Natural killer cell (primary cell): ENCODE measurements at regions not wholly inside any gene's neighbourhood (a gene's known extent, or its start where the extent isn't known, plus 50 kb on each side); places are given as distances from the start of the nearest gene placed in this dataset.

Experiments used
- ATAC-seq, 3 donors: fragments of 150-1000 bp in 2 of 3; fragments of 200-7000 bp in 1 of 3; cut with Tn5 transposase; 1 replicate in 1 of 3; 2 replicates in 2 of 3; pipeline ENCODE4 v1.10.0; 2021; ENCODE audit warnings: mild to moderate bottlenecking in 2 of 3, moderate library complexity in 2 of 3
- DNase-seq, 2 donors: peaks; one replicate each; pipeline versions ENCODE4 v3.0.0 to v3.0.0-alpha.2; 2013 to 2021; ENCODE audit warnings: mixed read lengths in 1 of 2
- H3K27ac ChIP-seq: one replicate; pipeline ENCODE4 v1.5.1; 2013; ENCODE audit warnings: mild to moderate bottlenecking, low read length
- H3K27me3 ChIP-seq: one replicate; pipeline ENCODE4 v1.6.1; 2013; ENCODE audit warnings: low read length; ENCODE audit not compliant: control insufficient read depth, insufficient read depth
- H3K36me3 ChIP-seq: one replicate; pipeline ENCODE4 v1.6.1; 2013; ENCODE audit warnings: low read length; ENCODE audit not compliant: control insufficient read depth, insufficient read depth
- H3K4me1 ChIP-seq: one replicate; pipeline ENCODE4 v1.6.1; 2013; ENCODE audit warnings: low read length; ENCODE audit not compliant: control insufficient read depth, insufficient read depth
- H3K4me3 ChIP-seq: one replicate; pipeline ENCODE4 v1.5.1; 2013; ENCODE audit warnings: low read length
- H3K9me3 ChIP-seq: one replicate; pipeline ENCODE4 v1.6.1; 2013; ENCODE audit warnings: low read length; ENCODE audit not compliant: control insufficient read depth, insufficient read depth
- H3K27ac Mint-ChIP-seq, 2 donors: one replicate each; pipeline ENCODE4 v1.8.0; 2022; ENCODE audit warnings: mild to moderate bottlenecking in 2 of 2, mixed read lengths in 2 of 2, moderate library complexity in 1 of 2
- H3K27me3 Mint-ChIP-seq, 2 donors: one replicate each; pipeline ENCODE4 v1.8.0; 2022; ENCODE audit warnings: low read depth in 2 of 2, mixed read lengths in 2 of 2
- H3K36me3 Mint-ChIP-seq: one replicate; pipeline ENCODE4 v1.8.0; 2022; ENCODE audit warnings: mixed read lengths
- H3K4me1 Mint-ChIP-seq, 2 donors: one replicate each; pipeline ENCODE4 v1.8.0; 2022; ENCODE audit warnings: mixed read lengths in 2 of 2
- H3K4me3 Mint-ChIP-seq: one replicate; pipeline ENCODE4 v1.8.0; 2022; ENCODE audit warnings: mild to moderate bottlenecking, moderate library complexity, mixed read lengths
- H3K9me3 Mint-ChIP-seq, 2 donors: one replicate each; pipeline ENCODE4 v1.8.0; 2022; ENCODE audit warnings: mixed read lengths in 2 of 2
- WGBS: methylation state at CpG from one replicate; pipeline ENCODE4 v1.1.7; 2013; ENCODE audit warnings: missing lambda C conversion rate; ENCODE audit not compliant: insufficient coverage; 5-methylcytosine and 5-hydroxymethylcytosine counted together
- intact Hi-C: fragments of 100-400 bp; cut with micrococcal nuclease; formaldehyde crosslinking; loops from one replicate; pipeline ENCODE4 v1.14.2; 2022
- TF ChIP-seq, protein P1 (sequence below): fragments of 200-600 bp; IDR thresholded peaks from one replicate; pipeline ENCODE4 v1.8.0; 2022; ENCODE audit warnings: antibody characterized with exemption

DNA sequence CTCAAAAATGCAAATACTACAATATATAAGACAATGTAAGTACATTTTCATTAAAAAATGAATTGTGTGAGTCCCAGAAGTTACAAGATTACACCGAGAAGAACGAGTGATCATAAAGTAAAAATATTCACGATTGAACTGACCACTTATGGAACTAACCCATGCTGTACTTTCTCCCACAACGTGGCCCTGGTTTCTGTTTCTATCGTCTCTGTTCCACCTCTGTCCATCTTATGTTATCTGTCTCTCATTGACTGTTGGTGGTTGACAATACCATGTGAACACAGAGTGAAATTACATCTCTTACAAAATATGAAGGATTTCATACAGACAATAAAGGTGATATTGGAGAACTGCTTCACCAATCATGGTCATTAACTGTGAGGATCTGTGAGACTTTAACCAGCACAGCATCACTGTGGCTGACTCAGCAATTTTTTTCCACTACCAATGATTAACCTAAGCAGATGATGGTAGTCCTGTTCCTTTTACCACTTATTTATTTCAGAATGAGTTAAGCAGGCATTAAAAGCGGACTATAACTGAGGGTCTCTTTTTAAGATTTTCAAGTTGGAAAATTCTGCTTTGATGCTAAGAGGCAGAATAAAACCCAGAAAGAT lies 165.1 kb downstream of the TGFB2 start:
- no peaks in the 10 kb centered on the region for H3K36me3 ChIP-seq
- H3K27ac ChIP-seq, result no peak overlapping the region
- ATAC-seq (no peak), DNase-seq (no peak)
- no peak overlapping the region for H3K27ac Mint-ChIP-seq
- WGBS, result 91% methylated on average over 4 of the region's 6 CpGs
- peaks cover 14 to 16% of the 10 kb centered on the region in 2 donors for H3K9me3 Mint-ChIP-seq
- H3K4me1 Mint-ChIP-seq, result no peaks in the 10 kb centered on the region
- H3K27me3 Mint-ChIP-seq, result no peaks in the 10 kb centered on the region
- peaks cover 5% of the 10 kb centered on the region for H3K9me3 ChIP-seq
- no peaks in the 10 kb centered on the region for H3K4me1 ChIP-seq
- H3K4me3 Mint-ChIP-seq, result no peak overlapping the region
- H3K27me3 ChIP-seq, result no peaks in the 10 kb centered on the region
- H3K36me3 Mint-ChIP-seq, result peaks cover 5% of the 10 kb centered on the region
- TF ChIP-seq, protein P1, sequence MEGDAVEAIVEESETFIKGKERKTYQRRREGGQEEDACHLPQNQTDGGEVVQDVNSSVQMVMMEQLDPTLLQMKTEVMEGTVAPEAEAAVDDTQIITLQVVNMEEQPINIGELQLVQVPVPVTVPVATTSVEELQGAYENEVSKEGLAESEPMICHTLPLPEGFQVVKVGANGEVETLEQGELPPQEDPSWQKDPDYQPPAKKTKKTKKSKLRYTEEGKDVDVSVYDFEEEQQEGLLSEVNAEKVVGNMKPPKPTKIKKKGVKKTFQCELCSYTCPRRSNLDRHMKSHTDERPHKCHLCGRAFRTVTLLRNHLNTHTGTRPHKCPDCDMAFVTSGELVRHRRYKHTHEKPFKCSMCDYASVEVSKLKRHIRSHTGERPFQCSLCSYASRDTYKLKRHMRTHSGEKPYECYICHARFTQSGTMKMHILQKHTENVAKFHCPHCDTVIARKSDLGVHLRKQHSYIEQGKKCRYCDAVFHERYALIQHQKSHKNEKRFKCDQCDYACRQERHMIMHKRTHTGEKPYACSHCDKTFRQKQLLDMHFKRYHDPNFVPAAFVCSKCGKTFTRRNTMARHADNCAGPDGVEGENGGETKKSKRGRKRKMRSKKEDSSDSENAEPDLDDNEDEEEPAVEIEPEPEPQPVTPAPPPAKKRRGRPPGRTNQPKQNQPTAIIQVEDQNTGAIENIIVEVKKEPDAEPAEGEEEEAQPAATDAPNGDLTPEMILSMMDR, result no peak
- intact Hi-C loops, result no loop called here
- no peak overlapping the region for H3K4me3 ChIP-seq

DNA sequence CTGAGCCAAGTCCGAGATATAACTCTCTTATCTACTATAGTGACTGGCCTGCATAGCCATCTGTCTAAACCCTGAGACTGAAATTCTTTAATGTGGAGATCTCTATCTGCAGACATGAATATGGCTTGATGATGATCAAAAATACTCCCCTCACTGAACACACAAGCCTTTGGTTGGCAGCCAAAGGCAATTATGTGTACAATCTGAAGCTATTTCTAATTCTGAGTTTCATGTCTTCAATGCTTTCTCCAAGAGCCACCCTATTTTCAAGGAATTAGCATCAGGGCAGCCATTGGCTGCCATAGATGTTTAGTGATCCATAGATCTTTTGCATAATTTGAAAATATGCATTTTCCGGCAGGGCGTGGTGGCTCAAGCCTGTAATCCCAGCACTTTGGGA lies 168.2 kb downstream of the TGFB2 start:
- Histone ChIP-seq H3K27ac (no peak overlapping the region), H3K4me1 (no peaks in the 10 kb centered on the region), H3K36me3 (no peaks in the 10 kb centered on the region), H3K9me3 (no peaks in the 10 kb centered on the region), H3K27me3 (no peaks in the 10 kb centered on the region), H3K4me3 (no peak overlapping the region)
- WGBS, result 89% methylated on average over 3 of the region's 3 CpGs
- no peaks in the 10 kb centered on the region for H3K4me1 Mint-ChIP-seq
- no peaks in the 10 kb centered on the region for H3K27me3 Mint-ChIP-seq
- TF ChIP-seq, protein P1, result no peak
- intact Hi-C loops, result no loop called here
- H3K4me3 Mint-ChIP-seq, result no peak overlapping the region
- ATAC-seq, result no peak
- H3K9me3 Mint-ChIP-seq, result peaks cover 10 to 11% of the 10 kb centered on the region in 2 donors
- H3K36me3 Mint-ChIP-seq, result no peaks in the 10 kb centered on the region
- DNase-seq, result no peak
- H3K27ac Mint-ChIP-seq, result no peak overlapping the region

DNA sequence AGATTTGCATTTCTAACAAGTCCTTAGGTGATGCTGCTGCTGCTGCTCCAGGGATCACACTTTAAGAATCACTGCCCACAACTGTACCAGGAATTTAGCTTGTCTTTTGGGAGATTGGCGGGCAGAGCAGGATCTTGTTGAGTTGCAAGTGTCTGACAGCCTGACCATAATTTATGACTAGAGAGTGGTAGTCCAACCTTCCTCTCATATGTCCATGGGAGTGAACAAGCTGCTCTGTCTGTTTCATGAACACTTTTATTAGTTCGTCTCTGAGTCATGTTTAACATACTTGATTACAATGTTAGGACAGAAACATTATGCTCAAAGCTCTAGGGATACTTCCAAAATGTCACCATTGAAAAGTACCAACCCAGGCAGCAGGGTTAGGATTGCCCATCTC lies 169.6 kb downstream of the TGFB2 start:
- ATAC-seq, result no peak
- Mint-ChIP-seq H3K4me1 (no peaks in the 10 kb centered on the region), H3K36me3 (no peaks in the 10 kb centered on the region), H3K9me3 (peaks cover 7 to 9% of the 10 kb centered on the region in 2 donors), H3K27ac (no peak overlapping the region), H3K27me3 (no peaks in the 10 kb centered on the region), H3K4me3 (no peak overlapping the region)
- intact Hi-C loops, result no loop called here
- no peaks in the 10 kb centered on the region for H3K9me3 ChIP-seq
- WGBS, result 86% methylated on average over 2 of the region's 2 CpGs
- no peaks in the 10 kb centered on the region for H3K27me3 ChIP-seq
- H3K36me3 ChIP-seq, result no peaks in the 10 kb centered on the region
- TF ChIP-seq, protein P1, result no peak
- DNase-seq, result no peak
- no peaks in the 10 kb centered on the region for H3K4me1 ChIP-seq
- H3K4me3 ChIP-seq, result no peak overlapping the region
- no peak overlapping the region for H3K27ac ChIP-seq

DNA sequence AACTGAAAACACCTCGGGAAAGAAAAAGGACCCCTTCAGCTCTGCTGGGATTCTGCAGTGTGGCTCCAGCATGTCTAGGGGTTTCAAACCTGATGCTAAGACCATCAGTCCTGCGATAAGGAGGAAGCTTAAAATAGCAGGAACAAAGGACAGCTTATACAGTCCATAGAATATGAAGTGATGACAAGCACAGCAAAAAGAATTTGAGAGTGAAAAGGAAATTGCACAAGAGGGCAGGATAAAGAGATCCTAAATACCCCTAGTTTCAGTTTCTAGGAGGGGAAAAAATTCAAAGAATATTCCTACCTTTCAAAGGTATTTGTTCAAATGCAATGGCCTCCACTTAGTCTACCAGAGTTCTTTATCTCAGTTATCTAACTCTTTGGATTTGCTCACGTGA lies 171.4 kb downstream of the TGFB2 start:
- no peak overlapping the region for H3K4me3 ChIP-seq
- TF ChIP-seq, protein P1, result no peak
- WGBS, result 53% methylated on average over 3 of the region's 3 CpGs
- intact Hi-C loops, result no loop called here
- Mint-ChIP-seq H3K4me1 (no peaks in the 10 kb centered on the region), H3K9me3 (peaks cover 7 to 9% of the 10 kb centered on the region in 2 donors), H3K27me3 (no peaks in the 10 kb centered on the region), H3K27ac (no peak overlapping the region), H3K4me3 (no peak overlapping the region), H3K36me3 (no peaks in the 10 kb centered on the region)
- DNase-seq, result no peak
- H3K27me3 ChIP-seq, result no peaks in the 10 kb centered on the region
- H3K36me3 ChIP-seq, result no peaks in the 10 kb centered on the region
- no peak for ATAC-seq
- H3K4me1 ChIP-seq, result no peaks in the 10 kb centered on the region
- H3K9me3 ChIP-seq, result no peaks in the 10 kb centered on the region
- no peak overlapping the region for H3K27ac ChIP-seq
